HG03108 (cell line): ENCODE measurements at regions not wholly inside any gene's neighbourhood (a gene's known extent, or its start where the extent isn't known, plus 50 kb on each side); places are given as distances from the start of the nearest gene placed in this dataset.

Experiments
- ATAC-seq: cut with Tn5 transposase; IDR thresholded peaks from one replicate; pipeline ENCODE4 v1.9.1; 2021; ENCODE audit warnings: moderate library complexity; ENCODE audit not compliant: unreplicated experiment

- no peak for ATAC-seq
Measured at GRCh38 chr10:28853195-28853594, 175.9 kb downstream of the BAMBI start.

GRCh38 chr10:28857164-28857563 is 179.8 kb downstream of the BAMBI start:
- ATAC-seq: no peak

- no peak for ATAC-seq
Measured at GRCh38 chr10:28858646-28859045, 181.3 kb downstream of the BAMBI start.

GRCh38 chr10:28859791-28860190 is 182.5 kb downstream of the BAMBI start:
- no peak for ATAC-seq

GRCh38 chr10:28862219-28862618 is 184.9 kb downstream of the BAMBI start:
- ATAC-seq: no peak

- ATAC-seq: no peak
Measured at GRCh38 chr10:28869606-28870201, 192.4 kb downstream of the BAMBI start.

- no peak for ATAC-seq
Measured at GRCh38 chr10:28871665-28872064, 194.3 kb downstream of the BAMBI start.

GRCh38 chr10:28872587-28873165 is 195.4 kb downstream of the BAMBI start:
- ATAC-seq: no peak

GRCh38 chr10:28873540-28873939 is 196.2 kb downstream of the BAMBI start:
- peak; percentile 63 for ATAC-seq

- no peak for ATAC-seq
Measured at GRCh38 chr10:28874210-28874609, 196.9 kb downstream of the BAMBI start.

- ATAC-seq: no peak
Measured at GRCh38 chr10:28875549-28876081, 198.3 kb downstream of the BAMBI start.

- ATAC-seq: no peak
Measured at GRCh38 chr10:28878236-28878970, 201.1 kb downstream of the BAMBI start.

- ATAC-seq: no peak
Measured at GRCh38 chr10:28879246-28879645, 201.9 kb downstream of the BAMBI start.

- ATAC-seq: no peak
Measured at GRCh38 chr10:28879875-28880682, 202.8 kb downstream of the BAMBI start.

GRCh38 chr10:28880683-28880950 is 203.3 kb downstream of the BAMBI start:
- no peak for ATAC-seq

- no peak for ATAC-seq
Measured at GRCh38 chr10:28881171-28881882, 204.0 kb downstream of the BAMBI start.

- ATAC-seq: no peak
Measured at GRCh38 chr10:28883741-28884423, 206.6 kb downstream of the BAMBI start.

GRCh38 chr10:28890121-28890950 is 213.0 kb downstream of the BAMBI start:
- no peak for ATAC-seq

GRCh38 chr10:28891058-28891713 is 213.9 kb downstream of the BAMBI start:
- no peak for ATAC-seq
